H1 (cell line): ENCODE measurements at regions not wholly inside any gene's neighbourhood (a gene's known extent, or its start where the extent isn't known, plus 50 kb on each side); places are given as distances from the start of the nearest gene placed in this dataset.

Experiments used
- BACH1 ChIP-seq: IDR thresholded peaks from 2 replicates; pipeline ENCODE4 v1.6.1; 2012; ENCODE audit warnings: low read length, improper control_type of control experiment
- CHD2 ChIP-seq: IDR thresholded peaks from 2 replicates; pipeline ENCODE4 v1.6.1; 2012; ENCODE audit warnings: low read length, improper control_type of control experiment
- NRF1 ChIP-seq: IDR thresholded peaks from 2 replicates; pipeline ENCODE4 v1.6.1; 2011; ENCODE audit warnings: mild to moderate bottlenecking, low read depth, low read length, improper control_type of control experiment
- RXRA ChIP-seq: IDR thresholded peaks from 2 replicates; pipeline ENCODE4 v1.6.1; 2011; ENCODE audit warnings: low read depth, mild to moderate bottlenecking, low read length, moderate library complexity; ENCODE audit not compliant: insufficient read depth
- TF ChIP-seq, protein P1 (sequence below): fragments of 300-600 bp; sonication (generic); IDR thresholded peaks from 2 replicates; pipeline ENCODE4 v1.7.1; 2012; ENCODE audit warnings: low read length, moderate library complexity, mild to moderate bottlenecking, inconsistent platforms; ENCODE audit not compliant: insufficient replicate concordance
- TF ChIP-seq, protein P2 (sequence below): IDR thresholded peaks from 2 replicates; pipeline ENCODE4 v1.6.1; 2011; ENCODE audit warnings: low read depth, mild to moderate bottlenecking, low read length; ENCODE audit not compliant: insufficient read depth
- TF ChIP-seq, protein P3 (sequence below), 3 experiments: IDR thresholded peaks; 1 replicate in 2 of 3; 2 replicates in 1 of 3; pipeline versions ENCODE4 v1.5.1 to v1.6.1; 2011; ENCODE audit warnings: low read length in 3 of 3, mild to moderate bottlenecking in 3 of 3, inconsistent platforms in 2 of 3, low read depth in 1 of 3, moderate library complexity in 1 of 3; ENCODE audit not compliant: insufficient read depth in 1 of 3; ENCODE audit errors: control extremely low read depth in 1 of 3
- TF ChIP-seq, protein P4 (sequence below): IDR thresholded peaks from 2 replicates; pipeline ENCODE4 v1.6.1; 2012; ENCODE audit warnings: inconsistent platforms

DNA sequence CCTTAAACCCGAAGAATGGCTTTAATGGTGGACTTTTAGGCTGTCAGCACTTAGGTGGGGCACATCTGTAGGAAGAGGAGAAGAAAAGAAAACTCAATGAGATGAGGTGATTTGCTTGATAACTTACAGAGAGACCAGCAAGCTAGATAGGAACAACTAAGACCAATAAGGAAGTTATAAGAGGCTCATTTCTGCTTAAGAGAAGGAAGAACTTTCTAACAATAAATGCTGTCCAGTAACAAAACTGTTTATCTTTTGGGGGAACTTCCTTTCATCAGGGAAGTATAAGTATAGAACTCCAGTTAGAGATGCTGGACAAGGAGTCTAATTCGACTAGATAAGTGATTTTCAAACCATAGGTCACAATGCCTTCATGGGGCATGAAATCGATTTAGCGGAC is 107.2 kb upstream of the SIRPA start (continued):
- TF ChIP-seq, protein P1, sequence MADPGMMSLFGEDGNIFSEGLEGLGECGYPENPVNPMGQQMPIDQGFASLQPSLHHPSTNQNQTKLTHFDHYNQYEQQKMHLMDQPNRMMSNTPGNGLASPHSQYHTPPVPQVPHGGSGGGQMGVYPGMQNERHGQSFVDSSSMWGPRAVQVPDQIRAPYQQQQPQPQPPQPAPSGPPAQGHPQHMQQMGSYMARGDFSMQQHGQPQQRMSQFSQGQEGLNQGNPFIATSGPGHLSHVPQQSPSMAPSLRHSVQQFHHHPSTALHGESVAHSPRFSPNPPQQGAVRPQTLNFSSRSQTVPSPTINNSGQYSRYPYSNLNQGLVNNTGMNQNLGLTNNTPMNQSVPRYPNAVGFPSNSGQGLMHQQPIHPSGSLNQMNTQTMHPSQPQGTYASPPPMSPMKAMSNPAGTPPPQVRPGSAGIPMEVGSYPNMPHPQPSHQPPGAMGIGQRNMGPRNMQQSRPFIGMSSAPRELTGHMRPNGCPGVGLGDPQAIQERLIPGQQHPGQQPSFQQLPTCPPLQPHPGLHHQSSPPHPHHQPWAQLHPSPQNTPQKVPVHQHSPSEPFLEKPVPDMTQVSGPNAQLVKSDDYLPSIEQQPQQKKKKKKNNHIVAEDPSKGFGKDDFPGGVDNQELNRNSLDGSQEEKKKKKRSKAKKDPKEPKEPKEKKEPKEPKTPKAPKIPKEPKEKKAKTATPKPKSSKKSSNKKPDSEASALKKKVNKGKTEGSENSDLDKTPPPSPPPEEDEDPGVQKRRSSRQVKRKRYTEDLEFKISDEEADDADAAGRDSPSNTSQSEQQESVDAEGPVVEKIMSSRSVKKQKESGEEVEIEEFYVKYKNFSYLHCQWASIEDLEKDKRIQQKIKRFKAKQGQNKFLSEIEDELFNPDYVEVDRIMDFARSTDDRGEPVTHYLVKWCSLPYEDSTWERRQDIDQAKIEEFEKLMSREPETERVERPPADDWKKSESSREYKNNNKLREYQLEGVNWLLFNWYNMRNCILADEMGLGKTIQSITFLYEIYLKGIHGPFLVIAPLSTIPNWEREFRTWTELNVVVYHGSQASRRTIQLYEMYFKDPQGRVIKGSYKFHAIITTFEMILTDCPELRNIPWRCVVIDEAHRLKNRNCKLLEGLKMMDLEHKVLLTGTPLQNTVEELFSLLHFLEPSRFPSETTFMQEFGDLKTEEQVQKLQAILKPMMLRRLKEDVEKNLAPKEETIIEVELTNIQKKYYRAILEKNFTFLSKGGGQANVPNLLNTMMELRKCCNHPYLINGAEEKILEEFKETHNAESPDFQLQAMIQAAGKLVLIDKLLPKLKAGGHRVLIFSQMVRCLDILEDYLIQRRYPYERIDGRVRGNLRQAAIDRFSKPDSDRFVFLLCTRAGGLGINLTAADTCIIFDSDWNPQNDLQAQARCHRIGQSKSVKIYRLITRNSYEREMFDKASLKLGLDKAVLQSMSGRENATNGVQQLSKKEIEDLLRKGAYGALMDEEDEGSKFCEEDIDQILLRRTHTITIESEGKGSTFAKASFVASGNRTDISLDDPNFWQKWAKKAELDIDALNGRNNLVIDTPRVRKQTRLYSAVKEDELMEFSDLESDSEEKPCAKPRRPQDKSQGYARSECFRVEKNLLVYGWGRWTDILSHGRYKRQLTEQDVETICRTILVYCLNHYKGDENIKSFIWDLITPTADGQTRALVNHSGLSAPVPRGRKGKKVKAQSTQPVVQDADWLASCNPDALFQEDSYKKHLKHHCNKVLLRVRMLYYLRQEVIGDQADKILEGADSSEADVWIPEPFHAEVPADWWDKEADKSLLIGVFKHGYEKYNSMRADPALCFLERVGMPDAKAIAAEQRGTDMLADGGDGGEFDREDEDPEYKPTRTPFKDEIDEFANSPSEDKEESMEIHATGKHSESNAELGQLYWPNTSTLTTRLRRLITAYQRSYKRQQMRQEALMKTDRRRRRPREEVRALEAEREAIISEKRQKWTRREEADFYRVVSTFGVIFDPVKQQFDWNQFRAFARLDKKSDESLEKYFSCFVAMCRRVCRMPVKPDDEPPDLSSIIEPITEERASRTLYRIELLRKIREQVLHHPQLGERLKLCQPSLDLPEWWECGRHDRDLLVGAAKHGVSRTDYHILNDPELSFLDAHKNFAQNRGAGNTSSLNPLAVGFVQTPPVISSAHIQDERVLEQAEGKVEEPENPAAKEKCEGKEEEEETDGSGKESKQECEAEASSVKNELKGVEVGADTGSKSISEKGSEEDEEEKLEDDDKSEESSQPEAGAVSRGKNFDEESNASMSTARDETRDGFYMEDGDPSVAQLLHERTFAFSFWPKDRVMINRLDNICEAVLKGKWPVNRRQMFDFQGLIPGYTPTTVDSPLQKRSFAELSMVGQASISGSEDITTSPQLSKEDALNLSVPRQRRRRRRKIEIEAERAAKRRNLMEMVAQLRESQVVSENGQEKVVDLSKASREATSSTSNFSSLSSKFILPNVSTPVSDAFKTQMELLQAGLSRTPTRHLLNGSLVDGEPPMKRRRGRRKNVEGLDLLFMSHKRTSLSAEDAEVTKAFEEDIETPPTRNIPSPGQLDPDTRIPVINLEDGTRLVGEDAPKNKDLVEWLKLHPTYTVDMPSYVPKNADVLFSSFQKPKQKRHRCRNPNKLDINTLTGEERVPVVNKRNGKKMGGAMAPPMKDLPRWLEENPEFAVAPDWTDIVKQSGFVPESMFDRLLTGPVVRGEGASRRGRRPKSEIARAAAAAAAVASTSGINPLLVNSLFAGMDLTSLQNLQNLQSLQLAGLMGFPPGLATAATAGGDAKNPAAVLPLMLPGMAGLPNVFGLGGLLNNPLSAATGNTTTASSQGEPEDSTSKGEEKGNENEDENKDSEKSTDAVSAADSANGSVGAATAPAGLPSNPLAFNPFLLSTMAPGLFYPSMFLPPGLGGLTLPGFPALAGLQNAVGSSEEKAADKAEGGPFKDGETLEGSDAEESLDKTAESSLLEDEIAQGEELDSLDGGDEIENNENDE, result no peak
- TF ChIP-seq RXRA (no peak), BACH1 (no peak), CHD2 (no peak), NRF1 (no peak)
- TF ChIP-seq, protein P2, sequence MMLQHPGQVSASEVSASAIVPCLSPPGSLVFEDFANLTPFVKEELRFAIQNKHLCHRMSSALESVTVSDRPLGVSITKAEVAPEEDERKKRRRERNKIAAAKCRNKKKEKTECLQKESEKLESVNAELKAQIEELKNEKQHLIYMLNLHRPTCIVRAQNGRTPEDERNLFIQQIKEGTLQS, result no peak
- TF ChIP-seq, protein P3, sequence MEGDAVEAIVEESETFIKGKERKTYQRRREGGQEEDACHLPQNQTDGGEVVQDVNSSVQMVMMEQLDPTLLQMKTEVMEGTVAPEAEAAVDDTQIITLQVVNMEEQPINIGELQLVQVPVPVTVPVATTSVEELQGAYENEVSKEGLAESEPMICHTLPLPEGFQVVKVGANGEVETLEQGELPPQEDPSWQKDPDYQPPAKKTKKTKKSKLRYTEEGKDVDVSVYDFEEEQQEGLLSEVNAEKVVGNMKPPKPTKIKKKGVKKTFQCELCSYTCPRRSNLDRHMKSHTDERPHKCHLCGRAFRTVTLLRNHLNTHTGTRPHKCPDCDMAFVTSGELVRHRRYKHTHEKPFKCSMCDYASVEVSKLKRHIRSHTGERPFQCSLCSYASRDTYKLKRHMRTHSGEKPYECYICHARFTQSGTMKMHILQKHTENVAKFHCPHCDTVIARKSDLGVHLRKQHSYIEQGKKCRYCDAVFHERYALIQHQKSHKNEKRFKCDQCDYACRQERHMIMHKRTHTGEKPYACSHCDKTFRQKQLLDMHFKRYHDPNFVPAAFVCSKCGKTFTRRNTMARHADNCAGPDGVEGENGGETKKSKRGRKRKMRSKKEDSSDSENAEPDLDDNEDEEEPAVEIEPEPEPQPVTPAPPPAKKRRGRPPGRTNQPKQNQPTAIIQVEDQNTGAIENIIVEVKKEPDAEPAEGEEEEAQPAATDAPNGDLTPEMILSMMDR (IDR thresholded peaks at IDR 0.05; ENCODE audit: control extremely low read depth in 1 of 3, insufficient read depth in 1 of 3, low read depth in 1 of 3, low read length in 3 of 3), result no peak
- TF ChIP-seq, protein P4, sequence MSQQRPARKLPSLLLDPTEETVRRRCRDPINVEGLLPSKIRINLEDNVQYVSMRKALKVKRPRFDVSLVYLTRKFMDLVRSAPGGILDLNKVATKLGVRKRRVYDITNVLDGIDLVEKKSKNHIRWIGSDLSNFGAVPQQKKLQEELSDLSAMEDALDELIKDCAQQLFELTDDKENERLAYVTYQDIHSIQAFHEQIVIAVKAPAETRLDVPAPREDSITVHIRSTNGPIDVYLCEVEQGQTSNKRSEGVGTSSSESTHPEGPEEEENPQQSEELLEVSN, result no peak
